HepG2 (cell line): ENCODE measurements at regions not wholly inside any gene's neighbourhood (a gene's known extent, or its start where the extent isn't known, plus 50 kb on each side); places are given as distances from the start of the nearest gene placed in this dataset.

Experiments
- CBX2 ChIP-seq, 2 experiments: fragments of 200-600 bp in 1 of 2; sonication (generic); formaldehyde crosslinking in 1 of 2; IDR thresholded peaks; 2 replicates each; pipeline versions ENCODE4 v1.7.0 to v1.8.1; 2018 to 2022; ENCODE audit warnings: low read depth in 2 of 2, low read length in 1 of 2, mild to moderate bottlenecking in 1 of 2, missing genetic modification reagents in 1 of 2
- CHD2 ChIP-seq: IDR thresholded peaks from 2 replicates; pipeline ENCODE4 v1.6.1; 2011; ENCODE audit warnings: low read depth, low read length, improper control_type of control experiment
- FOXJ3 ChIP-seq: sonication (generic); formaldehyde crosslinking; IDR thresholded peaks from 2 replicates; pipeline ENCODE4 v1.4.0; 2020; ENCODE audit warnings: missing genetic modification reagents, mild to moderate bottlenecking, borderline replicate concordance
- HNF4A ChIP-seq: sonication (generic); formaldehyde crosslinking; IDR thresholded peaks from 2 replicates; pipeline ENCODE4 v1.4.0; 2020; ENCODE audit warnings: missing genetic modification reagents
- JDP2 ChIP-seq: sonication (generic); formaldehyde crosslinking; IDR thresholded peaks from 2 replicates; pipeline ENCODE4 v1.8.1; 2022; ENCODE audit warnings: missing genetic modification reagents, borderline replicate concordance
- KDM4B ChIP-seq: sonication (generic); formaldehyde crosslinking; IDR thresholded peaks from 2 replicates; pipeline ENCODE4 v1.4.0; 2020; ENCODE audit warnings: missing genetic modification reagents
- MAZ ChIP-seq, 2 experiments: sonication (generic) in 1 of 2; formaldehyde crosslinking in 1 of 2; IDR thresholded peaks; 2 replicates each; pipeline versions ENCODE4 v1.5.0 to v1.6.1; 2012 to 2020; ENCODE audit warnings: low read depth in 2 of 2, mild to moderate bottlenecking in 2 of 2, borderline replicate concordance in 1 of 2, improper control_type of control experiment in 1 of 2, low read length in 1 of 2, missing genetic modification reagents in 1 of 2, moderate library complexity in 1 of 2
- MEIS2 ChIP-seq: sonication (generic); formaldehyde crosslinking; IDR thresholded peaks from 2 replicates; pipeline ENCODE4 v1.9.0; 2021; ENCODE audit warnings: mild to moderate bottlenecking, missing genetic modification reagents
- RCOR2 ChIP-seq: IDR thresholded peaks from 2 replicates; pipeline ENCODE4 v1.6.1; 2016; ENCODE audit warnings: missing biosample characterization, missing genetic modification reagents
- SIN3A ChIP-seq: IDR thresholded peaks from 2 replicates; pipeline ENCODE4 v1.6.1; 2011; ENCODE audit warnings: low read depth, mild to moderate bottlenecking, control low read depth, low read length, borderline replicate concordance
- SRSF9 ChIP-seq: fragments of 200-400 bp; formaldehyde crosslinking; IDR thresholded peaks from 2 replicates; pipeline ENCODE4 v1.6.1; 2018; ENCODE audit warnings: borderline replicate concordance, mild to moderate bottlenecking, low read depth, low read length; ENCODE audit not compliant: insufficient read depth, poor library complexity, severe bottlenecking
- ZFP41 ChIP-seq: sonication (generic); formaldehyde crosslinking; IDR thresholded peaks from 2 replicates; pipeline ENCODE4 v1.4.0; 2020; ENCODE audit warnings: mild to moderate bottlenecking, missing genetic modification reagents, borderline replicate concordance
- ZNF256 ChIP-seq: sonication (generic); formaldehyde crosslinking; conservative IDR thresholded peaks from 2 replicates; pipeline ENCODE4 v1.4.0; 2020; ENCODE audit warnings: missing genetic modification reagents
- ZNF260 ChIP-seq: sonication (generic); formaldehyde crosslinking; IDR thresholded peaks from 2 replicates; pipeline ENCODE4 v1.4.0; 2020; ENCODE audit warnings: missing genetic modification reagents, low read depth, mild to moderate bottlenecking, borderline replicate concordance
- ZNF331 ChIP-seq: sonication (generic); formaldehyde crosslinking; IDR thresholded peaks from 2 replicates; pipeline ENCODE4 v1.4.0; 2020; ENCODE audit warnings: missing genetic modification reagents
- ZNF451 ChIP-seq: sonication (generic); formaldehyde crosslinking; IDR thresholded peaks from 2 replicates; pipeline ENCODE4 v1.5.0; 2020; ENCODE audit warnings: mild to moderate bottlenecking, missing genetic modification reagents
- ZNF569 ChIP-seq: sonication (generic); formaldehyde crosslinking; IDR thresholded peaks from 2 replicates; pipeline ENCODE4 v1.5.0; 2020; ENCODE audit warnings: mild to moderate bottlenecking, missing genetic modification reagents, moderate library complexity, borderline replicate concordance
- ZNF570 ChIP-seq: sonication (generic); formaldehyde crosslinking; IDR thresholded peaks from 2 replicates; pipeline ENCODE4 v1.4.0; 2020; ENCODE audit warnings: mild to moderate bottlenecking, missing genetic modification reagents, borderline replicate concordance
- ZNF678 ChIP-seq: sonication (generic); formaldehyde crosslinking; IDR thresholded peaks from 2 replicates; pipeline ENCODE4 v1.4.0; 2020; ENCODE audit warnings: mild to moderate bottlenecking, missing genetic modification reagents
- ZSCAN22 ChIP-seq: sonication (generic); formaldehyde crosslinking; IDR thresholded peaks from 2 replicates; pipeline ENCODE4 v1.4.0; 2020; ENCODE audit warnings: mild to moderate bottlenecking, missing genetic modification reagents
- TF ChIP-seq, protein P1 (sequence below): sonication (generic); formaldehyde crosslinking; IDR thresholded peaks from 2 replicates; pipeline ENCODE4 v1.4.0; 2020; ENCODE audit warnings: mild to moderate bottlenecking, low read depth, missing genetic modification reagents
- TF ChIP-seq, protein P2 (sequence below): sonication (generic); formaldehyde crosslinking; IDR thresholded peaks from 2 replicates; pipeline ENCODE4 v1.5.1; 2020; ENCODE audit warnings: missing genetic modification reagents, mild to moderate bottlenecking, borderline replicate concordance
- TF ChIP-seq, protein P3 (sequence below): sonication (generic); formaldehyde crosslinking; IDR thresholded peaks from 2 replicates; pipeline ENCODE4 v1.4.0; 2020; ENCODE audit warnings: missing genetic modification reagents

DNA sequence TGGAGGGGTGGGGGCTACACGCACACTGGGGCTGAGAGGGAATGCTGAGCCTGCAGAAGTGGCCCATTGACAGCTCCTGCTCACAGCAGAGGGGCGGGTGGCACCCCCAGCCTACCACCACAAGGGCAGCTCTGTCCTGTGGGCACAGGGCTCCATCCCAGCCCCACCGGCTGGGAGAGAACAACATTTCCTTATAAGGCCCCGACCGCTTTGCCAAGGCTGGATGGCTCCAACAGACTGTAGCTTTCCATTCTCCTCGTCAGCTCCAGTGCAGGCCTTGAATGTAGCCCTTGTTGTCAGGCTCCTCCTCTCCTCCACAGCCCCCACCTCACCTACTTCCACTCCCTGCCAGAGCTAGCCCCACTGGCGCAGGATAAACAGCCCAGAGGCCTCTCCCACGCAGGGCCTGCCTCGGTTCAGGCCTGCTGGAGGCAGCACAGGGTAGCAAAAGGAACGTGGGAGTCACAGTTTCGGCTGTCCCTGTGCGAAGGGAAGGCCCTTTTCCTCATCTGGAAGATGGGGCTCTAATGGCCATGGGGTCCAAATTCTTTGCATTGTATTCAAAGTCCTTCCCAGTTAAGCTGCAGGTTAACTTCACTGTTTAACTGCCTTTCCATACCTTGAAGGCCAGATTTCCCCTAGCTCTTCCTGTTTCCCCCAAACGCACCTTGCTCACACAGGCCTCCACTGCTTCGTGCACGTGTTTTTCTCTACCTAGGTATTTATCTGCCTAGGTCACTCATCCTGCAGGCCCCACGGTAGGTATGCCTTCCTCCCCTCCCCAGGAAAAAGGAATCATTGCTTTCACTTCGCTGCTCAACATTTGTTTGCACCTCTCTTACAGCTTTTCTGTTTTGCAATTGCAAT lies 101.6 kb upstream of the LPP start (continued):
- TF ChIP-seq, protein P1, sequence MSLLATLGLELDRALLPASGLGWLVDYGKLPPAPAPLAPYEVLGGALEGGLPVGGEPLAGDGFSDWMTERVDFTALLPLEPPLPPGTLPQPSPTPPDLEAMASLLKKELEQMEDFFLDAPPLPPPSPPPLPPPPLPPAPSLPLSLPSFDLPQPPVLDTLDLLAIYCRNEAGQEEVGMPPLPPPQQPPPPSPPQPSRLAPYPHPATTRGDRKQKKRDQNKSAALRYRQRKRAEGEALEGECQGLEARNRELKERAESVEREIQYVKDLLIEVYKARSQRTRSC (CRISPR knock-in tag), result no peak
- TF ChIP-seq KDM4B (CRISPR knock-in tag) (no peak), ZNF569 (CRISPR knock-in tag) (no peak), ZNF451 (CRISPR knock-in tag) (no peak), FOXJ3 (peak; percentile 32; the same call in 1 of the 2 replicates), CHD2 (no peak), ZFP41 (CRISPR knock-in tag) (no peak), SRSF9 (no peak), ZNF260 (no peak), MEIS2 (peak; percentile 42; the same call in 1 of the 2 replicates), CBX2 (IDR thresholded peaks at IDR 0.05; ENCODE audit: low read depth, low read length) (no peak), CBX2 (CRISPR knock-in tag; IDR thresholded peaks at IDR 0.05; ENCODE audit: low read depth) (no peak), SIN3A (no peak), ZNF256 (CRISPR knock-in tag) (no peak), JDP2 (CRISPR knock-in tag) (no peak), ZNF331 (CRISPR knock-in tag) (peak; percentile 59; the same call in 1 of the 2 replicates), ZNF570 (CRISPR knock-in tag) (no peak), MAZ (IDR thresholded peaks at IDR 0.05; ENCODE audit: borderline replicate concordance, low read depth, low read length) (peak; percentile 91), MAZ (CRISPR knock-in tag; IDR thresholded peaks at IDR 0.05; ENCODE audit: low read depth) (peak; percentile 59; the same call in 1 of the 2 replicates), ZNF678 (no peak), ZSCAN22 (CRISPR knock-in tag) (no peak), HNF4A (CRISPR knock-in tag) (peak; percentile 57), RCOR2 (CRISPR knock-in tag) (peak; percentile 33; the same call in 1 of the 2 replicates)
- TF ChIP-seq, protein P2, sequence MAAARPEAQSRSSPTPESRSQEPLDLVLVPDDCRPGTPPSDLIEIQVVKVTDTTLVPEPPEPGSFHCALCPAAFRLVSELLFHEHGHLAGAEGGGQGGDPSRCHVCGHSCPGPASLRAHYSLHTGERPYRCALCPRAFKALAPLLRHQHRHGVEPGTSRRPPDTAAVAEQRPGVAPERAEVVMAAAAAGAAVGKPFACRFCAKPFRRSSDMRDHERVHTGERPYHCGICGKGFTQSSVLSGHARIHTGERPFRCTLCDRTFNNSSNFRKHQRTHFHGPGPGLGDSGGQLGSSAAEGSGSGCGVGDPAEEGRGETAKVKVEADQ (CRISPR knock-in tag), result peak; percentile 83; the same call in 1 of the 2 replicates
- TF ChIP-seq, protein P3, sequence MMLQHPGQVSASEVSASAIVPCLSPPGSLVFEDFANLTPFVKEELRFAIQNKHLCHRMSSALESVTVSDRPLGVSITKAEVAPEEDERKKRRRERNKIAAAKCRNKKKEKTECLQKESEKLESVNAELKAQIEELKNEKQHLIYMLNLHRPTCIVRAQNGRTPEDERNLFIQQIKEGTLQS (CRISPR knock-in tag), result no peak
